C4-2B (cell line): ENCODE measurements at regions not wholly inside any gene's neighbourhood (a gene's known extent, or its start where the extent isn't known, plus 50 kb on each side); places are given as distances from the start of the nearest gene placed in this dataset.

Source experiments
- ZFX ChIP-seq: fragments of 450-650 bp; IDR thresholded peaks from 2 replicates; pipeline ENCODE4 v1.6.1; 2017
- TF ChIP-seq, protein P1 (sequence below): fragments of 450-650 bp; conservative IDR thresholded peaks from 2 replicates; pipeline ENCODE4 v1.5.1; 2017; ENCODE audit warnings: mild to moderate bottlenecking

DNA sequence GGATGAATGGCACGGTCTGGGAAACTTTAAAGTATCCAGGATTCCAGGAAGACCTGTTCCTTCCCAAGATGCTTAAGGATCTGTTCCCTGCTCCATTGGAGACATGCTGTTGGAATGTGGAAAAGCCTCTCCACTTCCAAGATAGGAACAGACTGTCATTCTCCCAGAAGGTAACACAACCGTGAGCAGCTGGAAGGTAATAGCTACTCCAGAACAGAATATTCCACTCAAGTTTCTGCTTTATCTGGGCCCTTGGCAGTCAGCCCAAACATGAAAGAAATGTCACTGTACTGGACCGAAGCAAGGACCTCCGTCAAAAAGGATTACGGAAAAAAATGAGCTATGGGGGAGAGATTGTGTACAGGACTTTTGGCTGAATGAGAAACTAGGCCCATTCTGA lies 420.9 kb upstream of the NBEA start:
- TF ChIP-seq, protein P1, sequence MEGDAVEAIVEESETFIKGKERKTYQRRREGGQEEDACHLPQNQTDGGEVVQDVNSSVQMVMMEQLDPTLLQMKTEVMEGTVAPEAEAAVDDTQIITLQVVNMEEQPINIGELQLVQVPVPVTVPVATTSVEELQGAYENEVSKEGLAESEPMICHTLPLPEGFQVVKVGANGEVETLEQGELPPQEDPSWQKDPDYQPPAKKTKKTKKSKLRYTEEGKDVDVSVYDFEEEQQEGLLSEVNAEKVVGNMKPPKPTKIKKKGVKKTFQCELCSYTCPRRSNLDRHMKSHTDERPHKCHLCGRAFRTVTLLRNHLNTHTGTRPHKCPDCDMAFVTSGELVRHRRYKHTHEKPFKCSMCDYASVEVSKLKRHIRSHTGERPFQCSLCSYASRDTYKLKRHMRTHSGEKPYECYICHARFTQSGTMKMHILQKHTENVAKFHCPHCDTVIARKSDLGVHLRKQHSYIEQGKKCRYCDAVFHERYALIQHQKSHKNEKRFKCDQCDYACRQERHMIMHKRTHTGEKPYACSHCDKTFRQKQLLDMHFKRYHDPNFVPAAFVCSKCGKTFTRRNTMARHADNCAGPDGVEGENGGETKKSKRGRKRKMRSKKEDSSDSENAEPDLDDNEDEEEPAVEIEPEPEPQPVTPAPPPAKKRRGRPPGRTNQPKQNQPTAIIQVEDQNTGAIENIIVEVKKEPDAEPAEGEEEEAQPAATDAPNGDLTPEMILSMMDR: no peak
- 0 out of 2 replicates have a peak, but pooled peaks have one; percentile 19 for TF ChIP-seq ZFX
